ENCODE measurements at regions not wholly inside any gene's neighbourhood (a gene's known extent, or its start where the extent isn't known, plus 50 kb on each side); places are given as distances from the start of the nearest gene placed in this dataset.

DNA sequence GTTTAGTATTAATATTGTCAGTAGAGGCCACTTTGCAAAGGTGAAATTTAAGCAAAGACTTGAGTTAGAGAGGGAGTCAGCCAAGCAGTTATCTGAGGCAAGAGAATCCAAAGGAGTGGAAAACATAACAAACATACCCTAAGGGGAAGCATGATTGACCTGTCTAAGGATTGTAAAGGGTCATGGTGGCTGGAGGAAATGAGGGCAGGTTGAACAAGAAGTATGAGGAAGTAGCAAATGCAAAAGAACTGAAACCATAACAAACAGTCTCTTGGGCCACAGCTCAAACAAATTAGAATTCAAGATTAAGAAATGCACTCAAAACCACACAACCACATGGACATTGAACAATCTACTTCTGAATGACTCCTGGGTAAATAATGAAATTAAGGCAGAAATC, 103.2 kb downstream of the FBXO5 start:
- Histone ChIP-seq H3K27ac (no peak overlapping the region), H3K4me1 (no peaks in the 10 kb centered on the region), H3K27me3 (no peaks in the 10 kb centered on the region), H3K4me3 (no peak overlapping the region), H3K9me3 (peaks cover 0 to 16% (median 9%) of the 10 kb centered on the region in 4 donors), H3K36me3 (no peaks in the 10 kb centered on the region)
- no peak for TF ChIP-seq CTCF (IDR thresholded peaks at IDR 0.05)
- no peak for TF ChIP-seq POLR2A (IDR thresholded peaks at IDR 0.05)
- no peak for TF ChIP-seq POLR2AphosphoS5 (IDR thresholded peaks at IDR 0.05)
- no peak for TF ChIP-seq EP300 (IDR thresholded peaks at IDR 0.05)
- intact Hi-C loops (cut with DNase I; ENCODE audit: low total_unique reads) = no loop called here
- DNase-seq = no peak

DNA sequence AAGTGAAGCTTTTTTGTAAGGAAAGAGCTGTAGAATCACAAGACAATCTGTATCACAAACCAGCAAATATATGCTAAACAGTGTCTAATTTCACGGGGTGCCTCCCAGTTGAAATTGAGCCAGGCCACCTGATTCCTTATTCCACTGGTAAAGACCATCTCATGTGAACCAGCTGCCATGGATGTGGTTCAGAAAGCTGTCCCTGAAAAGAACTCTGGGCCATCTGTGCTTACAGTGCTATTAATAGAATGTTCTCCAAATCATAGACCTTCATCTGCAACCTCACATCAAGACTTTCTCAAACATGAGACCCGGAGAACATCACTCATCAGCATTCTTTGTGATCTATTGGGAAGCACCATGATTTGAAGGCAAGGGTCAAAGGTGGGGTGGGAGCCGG, 89.7 kb downstream of the FBXO5 start:
- Histone ChIP-seq H3K27me3 (peaks cover 0 to 6% (median 0%) of the 10 kb centered on the region in 3 donors), H3K36me3 (no peaks in the 10 kb centered on the region), H3K9me3 (no peaks in the 10 kb centered on the region), H3K4me1 (no peaks in the 10 kb centered on the region), H3K4me3 (no peak overlapping the region), H3K27ac (no peak overlapping the region)
- intact Hi-C loops (cut with DNase I; ENCODE audit: low total_unique reads) = no loop called here
- TF ChIP-seq EP300 (IDR thresholded peaks at IDR 0.05) (no peak), POLR2A (IDR thresholded peaks at IDR 0.05) (no peak), CTCF (IDR thresholded peaks at IDR 0.05) (no peak), POLR2AphosphoS5 (IDR thresholded peaks at IDR 0.05) (no peak)
- 63 to 77% (median 70%) methylated on average over 3 of the region's 3 CpGs for WGBS, 5 donors
- no peak for DNase-seq

- Histone ChIP-seq H3K27ac (no peak overlapping the region), H3K36me3 (no peaks in the 10 kb centered on the region), H3K27me3 (peaks cover 0 to 7% (median 0%) of the 10 kb centered on the region in 3 donors), H3K4me1 (no peaks in the 10 kb centered on the region), H3K9me3 (no peaks in the 10 kb centered on the region), H3K4me3 (no peak overlapping the region)
- WGBS, 5 donors = 31 to 49% (median 33%) methylated on average over 3 of the region's 3 CpGs
- no peak for DNase-seq
- intact Hi-C loops (cut with DNase I; ENCODE audit: low total_unique reads) = no loop called here
- TF ChIP-seq CTCF (IDR thresholded peaks at IDR 0.05) (no peak), POLR2A (IDR thresholded peaks at IDR 0.05) (no peak), POLR2AphosphoS5 (IDR thresholded peaks at IDR 0.05) (no peak)
Observed at GRCh38 chr6:152896923-152897322, 85.9 kb downstream of the FBXO5 start.

DNA sequence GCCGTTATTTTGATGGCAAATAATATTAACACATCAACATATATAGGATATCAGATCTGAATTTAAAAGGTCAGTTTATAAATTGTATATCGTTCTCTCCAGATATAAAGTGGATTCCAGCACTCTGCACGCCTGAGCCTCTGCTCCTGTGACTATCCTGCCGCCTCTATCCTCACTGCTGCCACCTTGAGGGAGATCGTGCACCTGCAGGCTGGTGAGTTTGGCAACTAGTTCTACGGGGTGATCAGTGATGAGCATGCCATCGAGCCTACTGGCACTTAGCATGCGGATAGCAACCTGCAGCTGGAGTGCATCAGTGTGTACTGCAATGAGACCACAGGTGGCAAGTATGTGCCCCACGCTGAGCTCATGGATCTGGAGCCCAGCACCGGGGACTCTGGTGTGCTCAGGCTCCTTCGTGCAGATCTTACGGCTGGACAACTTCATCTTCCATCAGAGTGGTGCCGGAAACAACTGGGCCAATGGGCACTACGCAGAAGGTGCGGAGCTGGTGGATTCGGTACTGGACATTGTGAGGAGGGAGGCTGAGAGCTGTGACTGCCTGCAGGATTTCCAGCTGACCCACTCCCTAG, 84.9 kb downstream of the FBXO5 start:
- no peaks in the 10 kb centered on the region for H3K4me1 ChIP-seq
- intact Hi-C loops (cut with DNase I; ENCODE audit: low total_unique reads) = no loop called here
- no peak overlapping the region for H3K27ac ChIP-seq
- H3K4me3 ChIP-seq = no peak overlapping the region
- H3K9me3 ChIP-seq = no peaks in the 10 kb centered on the region
- TF ChIP-seq CTCF (IDR thresholded peaks at IDR 0.05) (peak in 5 of 7 experiments; percentile 28 to 72 (median 68)), POLR2AphosphoS5 (IDR thresholded peaks at IDR 0.05) (no peak)
- no peaks in the 10 kb centered on the region for H3K36me3 ChIP-seq
- WGBS, 5 donors = 45 to 50% (median 46%) methylated on average over 15 to 16 of the region's 16 CpGs
- H3K27me3 ChIP-seq = peaks cover 0 to 7% (median 0%) of the 10 kb centered on the region in 3 donors
- DNase-seq = peak; percentile 63 to 70
